WERI-Rb-1 (cell line): ENCODE measurements at regions not wholly inside any gene's neighbourhood (a gene's known extent, or its start where the extent isn't known, plus 50 kb on each side); places are given as distances from the start of the nearest gene placed in this dataset.

Experiments
- DNase-seq: peaks from one replicate; pipeline ENCODE4 v3.0.0-alpha.2; 2020
- H3K27ac ChIP-seq: fragments of 250-450 bp; sonication (Bioruptor Pico); 2 replicates; pipeline ENCODE4 v1.5.1; 2020; ENCODE audit warnings: mild to moderate bottlenecking, moderate library complexity
- H3K27me3 ChIP-seq: fragments of 250-450 bp; sonication (Bioruptor Pico); 2 replicates; pipeline ENCODE4 v1.5.1; 2021; ENCODE audit warnings: mild to moderate bottlenecking, low read depth, moderate library complexity; ENCODE audit not compliant: insufficient read depth, severe bottlenecking
- H3K36me3 ChIP-seq: fragments of 250-450 bp; sonication (Bioruptor Pico); 2 replicates; pipeline ENCODE4 v1.5.1; 2020; ENCODE audit warnings: mild to moderate bottlenecking, moderate library complexity
- H3K4me3 ChIP-seq: 2 replicates; pipeline ENCODE4 v1.5.1; 2011; ENCODE audit warnings: low read depth, mild to moderate bottlenecking, control low read depth, low read length
- H3K9me3 ChIP-seq: fragments of 250-450 bp; sonication (Bioruptor Pico); 2 replicates; pipeline ENCODE4 v1.5.1; 2021; ENCODE audit warnings: mild to moderate bottlenecking, moderate library complexity; ENCODE audit not compliant: severe bottlenecking
- TF ChIP-seq, protein P1 (sequence below): IDR thresholded peaks from 2 replicates; pipeline ENCODE4 v1.5.1; 2011; ENCODE audit warnings: low read depth, mild to moderate bottlenecking, control low read depth, inconsistent platforms, low read length

DNA sequence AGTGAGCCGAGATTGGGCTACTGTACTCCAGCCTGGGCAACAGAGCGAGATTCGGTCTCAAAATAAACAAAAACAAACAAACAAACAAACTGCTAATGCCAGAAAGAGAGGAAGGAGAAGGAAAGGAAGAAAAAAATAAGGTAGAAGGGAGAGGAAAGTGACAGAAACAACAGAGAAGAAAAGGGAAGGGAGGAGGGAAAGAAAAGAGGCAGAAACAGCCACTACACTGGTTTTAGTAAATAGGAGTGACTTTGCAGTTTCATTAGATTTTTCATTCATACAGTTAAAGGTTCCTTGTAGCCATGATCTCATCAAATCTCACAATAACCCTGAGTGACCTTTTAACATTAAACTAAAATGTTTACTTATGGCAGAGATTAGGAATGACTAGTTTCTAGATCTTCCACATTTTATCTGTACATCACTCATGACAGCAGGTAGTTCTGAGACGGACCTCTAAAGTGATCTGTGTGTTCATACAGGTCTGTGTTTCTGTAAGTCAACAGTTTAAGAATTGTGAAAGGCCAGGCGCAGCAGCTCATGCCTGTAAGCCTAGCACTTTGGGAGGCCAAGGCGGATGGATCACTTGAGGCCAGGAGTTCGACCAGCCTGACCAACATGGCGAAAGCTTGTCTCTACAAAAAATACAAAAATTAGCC is 191.3 kb upstream of the KLF14 start:
- H3K36me3 ChIP-seq = no peaks in the 10 kb centered on the region
- DNase-seq = no peak
- no peaks in the 10 kb centered on the region for H3K9me3 ChIP-seq
- no peaks in the 10 kb centered on the region for H3K27me3 ChIP-seq
- TF ChIP-seq, protein P1, sequence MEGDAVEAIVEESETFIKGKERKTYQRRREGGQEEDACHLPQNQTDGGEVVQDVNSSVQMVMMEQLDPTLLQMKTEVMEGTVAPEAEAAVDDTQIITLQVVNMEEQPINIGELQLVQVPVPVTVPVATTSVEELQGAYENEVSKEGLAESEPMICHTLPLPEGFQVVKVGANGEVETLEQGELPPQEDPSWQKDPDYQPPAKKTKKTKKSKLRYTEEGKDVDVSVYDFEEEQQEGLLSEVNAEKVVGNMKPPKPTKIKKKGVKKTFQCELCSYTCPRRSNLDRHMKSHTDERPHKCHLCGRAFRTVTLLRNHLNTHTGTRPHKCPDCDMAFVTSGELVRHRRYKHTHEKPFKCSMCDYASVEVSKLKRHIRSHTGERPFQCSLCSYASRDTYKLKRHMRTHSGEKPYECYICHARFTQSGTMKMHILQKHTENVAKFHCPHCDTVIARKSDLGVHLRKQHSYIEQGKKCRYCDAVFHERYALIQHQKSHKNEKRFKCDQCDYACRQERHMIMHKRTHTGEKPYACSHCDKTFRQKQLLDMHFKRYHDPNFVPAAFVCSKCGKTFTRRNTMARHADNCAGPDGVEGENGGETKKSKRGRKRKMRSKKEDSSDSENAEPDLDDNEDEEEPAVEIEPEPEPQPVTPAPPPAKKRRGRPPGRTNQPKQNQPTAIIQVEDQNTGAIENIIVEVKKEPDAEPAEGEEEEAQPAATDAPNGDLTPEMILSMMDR = no peak
- no peak overlapping the region for H3K4me3 ChIP-seq
- no peak overlapping the region for H3K27ac ChIP-seq

DNA sequence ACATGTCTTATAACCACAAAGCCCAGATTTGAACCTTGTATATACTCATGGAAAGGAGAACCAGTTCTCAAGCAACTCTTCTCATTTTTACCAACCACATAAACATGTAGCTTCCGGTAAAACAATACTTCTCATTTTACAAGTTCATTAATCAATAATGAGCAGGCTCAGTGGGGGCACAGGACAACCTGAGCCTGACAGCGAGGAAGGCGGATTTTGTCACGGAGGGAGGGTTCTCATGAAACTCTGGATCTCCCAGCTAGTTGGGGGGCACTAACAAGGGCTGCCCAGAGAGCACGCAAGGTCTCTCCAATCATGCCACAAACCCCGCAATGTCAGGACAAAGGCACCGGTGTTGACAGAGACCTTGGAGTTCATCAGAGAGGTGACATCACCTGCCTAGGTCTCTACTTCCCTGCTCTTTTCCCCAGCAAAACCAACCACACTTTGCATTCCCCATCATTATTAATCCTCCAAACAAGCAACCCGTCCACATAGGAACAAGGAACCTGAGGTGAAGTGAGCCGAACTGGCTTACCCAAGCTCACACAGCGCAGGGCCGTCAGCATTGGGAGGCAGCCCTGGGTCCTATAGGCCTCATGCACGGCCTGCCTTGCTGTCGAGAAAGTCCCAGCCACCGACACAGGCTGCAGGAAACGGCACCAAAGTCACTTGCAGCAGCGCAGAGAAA is 192.1 kb upstream of the KLF14 start:
- DNase-seq = no peak
- no peaks in the 10 kb centered on the region for H3K36me3 ChIP-seq
- H3K9me3 ChIP-seq = no peaks in the 10 kb centered on the region
- H3K4me3 ChIP-seq = no peak overlapping the region
- TF ChIP-seq, protein P1 = no peak
- H3K27me3 ChIP-seq = no peaks in the 10 kb centered on the region
- H3K27ac ChIP-seq = no peak overlapping the region

DNA sequence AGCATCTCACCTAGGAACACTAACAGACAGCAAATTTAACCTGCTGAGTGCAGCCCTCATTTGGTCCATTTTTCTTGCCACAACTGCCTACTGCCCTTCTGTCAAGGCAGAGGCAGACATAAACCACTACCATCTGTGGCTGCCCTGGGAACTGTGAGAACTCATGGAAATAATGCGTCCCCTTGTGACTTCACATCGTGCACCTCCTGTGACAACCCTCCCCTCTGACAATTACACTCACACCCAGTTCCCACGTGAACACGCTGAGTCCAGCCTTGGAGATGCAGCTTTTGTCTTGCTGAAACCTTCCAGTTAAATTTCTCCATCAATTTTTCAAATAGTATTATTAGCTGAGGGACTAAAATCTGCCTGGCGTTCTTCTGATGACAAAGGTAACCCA is 193.1 kb upstream of the KLF14 start:
- TF ChIP-seq, protein P1 = no peak
- H3K27me3 ChIP-seq = no peaks in the 10 kb centered on the region
- H3K9me3 ChIP-seq = no peaks in the 10 kb centered on the region
- no peak overlapping the region for H3K27ac ChIP-seq
- H3K4me3 ChIP-seq = no peak overlapping the region
- no peak for DNase-seq
- no peaks in the 10 kb centered on the region for H3K36me3 ChIP-seq

DNA sequence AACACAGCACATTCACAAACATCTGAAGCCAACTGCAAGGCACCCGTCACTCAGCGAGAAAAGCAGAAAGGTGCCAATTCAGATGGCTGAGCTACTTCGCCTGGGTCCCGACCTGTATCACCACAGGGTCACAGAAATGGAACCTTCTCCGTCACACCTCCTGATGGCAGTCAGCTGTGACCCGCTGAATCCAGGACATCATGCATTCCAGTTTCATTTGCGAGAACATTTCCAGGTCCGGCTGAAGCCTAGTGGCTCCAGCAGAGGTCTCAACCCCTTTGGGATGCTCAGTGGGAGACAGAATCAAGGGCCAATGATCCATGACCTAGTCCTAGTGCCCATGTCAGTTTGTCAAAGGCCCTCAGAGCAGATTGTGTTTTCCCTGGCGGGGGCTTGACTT is 193.6 kb upstream of the KLF14 start:
- Histone ChIP-seq H3K27me3 (no peaks in the 10 kb centered on the region), H3K36me3 (no peaks in the 10 kb centered on the region), H3K4me3 (no peak overlapping the region), H3K27ac (no peak overlapping the region), H3K9me3 (no peaks in the 10 kb centered on the region)
- TF ChIP-seq, protein P1 = no peak
- DNase-seq = no peak

DNA sequence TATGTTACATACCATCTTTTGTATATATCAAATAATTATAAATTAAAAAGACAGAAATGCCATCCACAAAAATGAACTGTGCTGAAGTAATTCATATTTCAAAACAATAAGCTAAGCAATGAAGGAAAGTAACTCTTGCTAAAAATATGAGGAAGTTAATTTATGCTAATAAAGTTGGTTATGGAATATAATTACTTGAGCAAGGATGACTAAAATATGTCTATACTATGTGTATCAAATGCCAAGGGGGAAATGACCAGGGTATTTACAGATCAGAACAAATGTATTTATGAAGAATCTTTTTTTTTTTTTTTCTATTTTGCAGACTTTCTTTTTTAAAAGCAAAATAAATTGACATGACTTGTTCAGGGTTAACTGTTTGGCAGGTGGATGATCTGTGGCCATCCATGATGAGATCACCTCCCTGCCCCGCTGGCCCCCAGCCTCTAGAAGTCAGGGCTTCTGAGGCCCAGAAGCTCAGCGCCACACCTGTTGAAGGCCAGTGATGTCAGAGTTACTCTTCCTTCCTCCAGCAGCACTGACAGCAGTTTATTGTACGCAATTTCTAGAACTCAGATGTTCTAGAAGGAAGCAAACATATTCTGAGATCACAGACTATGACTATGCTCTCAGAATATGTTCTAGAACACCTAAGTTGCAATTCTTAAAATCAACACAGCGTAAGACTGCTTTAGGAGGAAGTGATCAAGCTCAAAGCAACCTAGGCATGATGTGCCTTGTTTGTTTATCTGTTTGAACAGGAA is 196.1 kb upstream of the KLF14 start:
- no peak for DNase-seq

More for the DNA sequence above, 196.1 kb upstream of the KLF14 start:
- TF ChIP-seq, protein P1 = no peak
- no peaks in the 10 kb centered on the region for H3K36me3 ChIP-seq
- no peaks in the 10 kb centered on the region for H3K27me3 ChIP-seq
- H3K4me3 ChIP-seq = no peak overlapping the region
- no peaks in the 10 kb centered on the region for H3K9me3 ChIP-seq
- H3K27ac ChIP-seq = no peak overlapping the region
